ENCODE measurements at regions not wholly inside any gene's neighbourhood (a gene's known extent, or its start where the extent isn't known, plus 50 kb on each side); places are given as distances from the start of the nearest gene placed in this dataset.

- Histone ChIP-seq H3K4me3 (no peak overlapping the region), H3K36me3 (no peaks in the 10 kb centered on the region), H3K4me1 (no peaks in the 10 kb centered on the region), H3K9me3 (no peaks in the 10 kb centered on the region), H3K27ac (no peak overlapping the region), H3K27me3 (no peaks in the 10 kb centered on the region)
- TF ChIP-seq POLR2A (IDR thresholded peaks at IDR 0.05) = no peak
- TF ChIP-seq CTCF (IDR thresholded peaks at IDR 0.05) = no peak
- DNase-seq = no peak
- intact Hi-C loops (cut with DNase I; ENCODE audit: low total_unique reads) = no loop called here
These were observed 434.5 kb upstream of the NAALADL2 start for GRCh38 chr3:174424656-174425055.

GRCh38 chr3:174425422-174425821, 433.7 kb upstream of the NAALADL2 start:
- intact Hi-C loops (cut with DNase I; ENCODE audit: low total_unique reads) = no loop called here
- Histone ChIP-seq H3K4me1 (no peaks in the 10 kb centered on the region), H3K9me3 (no peaks in the 10 kb centered on the region), H3K27ac (no peak overlapping the region), H3K36me3 (no peaks in the 10 kb centered on the region), H3K4me3 (no peak overlapping the region), H3K27me3 (no peaks in the 10 kb centered on the region)
- no peak for DNase-seq
- TF ChIP-seq CTCF (IDR thresholded peaks at IDR 0.05) (no peak), POLR2A (IDR thresholded peaks at IDR 0.05) (no peak)

GRCh38 chr3:174430986-174431385, 428.1 kb upstream of the NAALADL2 start:
- intact Hi-C loops (cut with DNase I; ENCODE audit: low total_unique reads) = no loop called here
- Histone ChIP-seq H3K9me3 (no peaks in the 10 kb centered on the region), H3K27ac (no peak overlapping the region), H3K27me3 (no peaks in the 10 kb centered on the region), H3K4me1 (no peaks in the 10 kb centered on the region), H3K4me3 (no peak overlapping the region), H3K36me3 (no peaks in the 10 kb centered on the region)
- TF ChIP-seq CTCF (IDR thresholded peaks at IDR 0.05) (no peak), POLR2A (IDR thresholded peaks at IDR 0.05) (no peak)
- DNase-seq = no peak

- intact Hi-C loops (cut with DNase I; ENCODE audit: low total_unique reads) = no loop called here
- no peaks in the 10 kb centered on the region for H3K27me3 ChIP-seq
- no peaks in the 10 kb centered on the region for H3K4me1 ChIP-seq
- no peak overlapping the region for H3K4me3 ChIP-seq
- no peaks in the 10 kb centered on the region for H3K9me3 ChIP-seq
- TF ChIP-seq CTCF (IDR thresholded peaks at IDR 0.05) (no peak), POLR2A (IDR thresholded peaks at IDR 0.05) (no peak)
- DNase-seq = no peak
- H3K27ac ChIP-seq = no peak overlapping the region
- H3K36me3 ChIP-seq = no peaks in the 10 kb centered on the region
These were observed 427.4 kb upstream of the NAALADL2 start for GRCh38 chr3:174431717-174432116.

GRCh38 chr3:174436367-174436766, 422.8 kb upstream of the NAALADL2 start:
- Histone ChIP-seq H3K9me3 (no peaks in the 10 kb centered on the region), H3K27ac (no peak overlapping the region), H3K4me3 (no peak overlapping the region), H3K36me3 (no peaks in the 10 kb centered on the region), H3K4me1 (no peaks in the 10 kb centered on the region), H3K27me3 (no peaks in the 10 kb centered on the region)
- intact Hi-C loops (cut with DNase I; ENCODE audit: low total_unique reads) = no loop called here
- TF ChIP-seq POLR2A (IDR thresholded peaks at IDR 0.05) (no peak), CTCF (IDR thresholded peaks at IDR 0.05) (no peak)
- DNase-seq = no peak
